ENCODE measurements at regions not wholly inside any gene's neighbourhood (a gene's known extent, or its start where the extent isn't known, plus 50 kb on each side); places are given as distances from the start of the nearest gene placed in this dataset.

- TF ChIP-seq CTCF (conservative IDR thresholded peaks at IDR 0.05): no peak
- no peak for TF ChIP-seq ZFX (IDR thresholded peaks at IDR 0.05)
Observed at GRCh38 chr20:51104960-51105920, 82.3 kb upstream of the KCNG1 start.

Data from C4-2B (cell line).